ACC112 (cell line): ENCODE measurements at regions not wholly inside any gene's neighbourhood (a gene's known extent, or its start where the extent isn't known, plus 50 kb on each side); places are given as distances from the start of the nearest gene placed in this dataset.

Experiments
- H2AFZ ChIP-seq: fragments of 200-600 bp; sonication (generic); one replicate; pipeline ENCODE4 v1.6.0; 2017; ENCODE audit warnings: antibody characterized with exemption, low read length; ENCODE audit not compliant: unreplicated experiment
- H3K27ac ChIP-seq: fragments of 200-600 bp; sonication (generic); 2 replicates; pipeline ENCODE4 v1.5.1; 2014; ENCODE audit warnings: low read depth, mild to moderate bottlenecking, antibody characterized with exemption, low read length, moderate library complexity
- H3K27me3 ChIP-seq: fragments of 200-600 bp; sonication (generic); 2 replicates; pipeline ENCODE4 v1.6.1; 2014; ENCODE audit warnings: mild to moderate bottlenecking, antibody characterized with exemption, low read length, moderate library complexity, mixed read lengths; ENCODE audit not compliant: insufficient read depth
- H3K36me3 ChIP-seq: fragments of 200-600 bp; sonication (generic); 2 replicates; pipeline ENCODE4 v1.6.1; 2016; ENCODE audit warnings: mild to moderate bottlenecking, antibody characterized with exemption, low read length, moderate library complexity, mixed read lengths; ENCODE audit not compliant: insufficient read depth
- H3K4me1 ChIP-seq: fragments of 200-600 bp; sonication (generic); one replicate; pipeline ENCODE4 v1.6.1; 2016; ENCODE audit warnings: low read length, mixed read lengths; ENCODE audit not compliant: insufficient read depth, unreplicated experiment, control insufficient read depth
- H3K4me3 ChIP-seq: fragments of 200-600 bp; sonication (generic); 2 replicates; pipeline ENCODE4 v1.5.1; 2014; ENCODE audit warnings: mild to moderate bottlenecking, low read depth, low read length
- H3K79me2 ChIP-seq: fragments of 200-600 bp; sonication (generic); one replicate; pipeline ENCODE4 v1.6.0; 2016; ENCODE audit warnings: low read length; ENCODE audit not compliant: control insufficient read depth, unreplicated experiment, insufficient read depth

DNA sequence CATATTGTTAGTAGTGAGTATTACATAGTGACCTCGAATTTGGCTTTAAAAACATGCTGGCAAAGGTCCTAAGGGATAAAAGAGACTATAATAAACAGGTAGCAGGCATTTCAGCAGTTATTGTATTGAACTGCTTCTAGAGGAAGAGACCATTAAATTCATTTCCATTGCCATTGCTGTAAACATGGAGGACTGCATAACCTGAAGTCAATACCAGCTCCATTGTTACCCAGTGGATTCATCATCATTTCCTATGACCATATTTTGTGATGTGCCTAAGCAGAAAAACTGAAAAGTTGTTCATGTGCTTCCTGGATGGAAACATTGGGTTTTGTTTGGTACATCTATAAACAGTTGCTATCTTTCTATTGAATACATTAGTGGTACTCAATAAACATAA, 482.5 kb upstream of the UBE2E2 start:
- Histone ChIP-seq H3K36me3 (no peaks in the 10 kb centered on the region), H3K4me3 (no peak overlapping the region), H3K79me2 (no peaks in the 10 kb centered on the region), H3K27me3 (peaks cover 21% of the 10 kb centered on the region), H3K4me1 (no peaks in the 10 kb centered on the region), H3K27ac (no peak overlapping the region), H2AFZ (no peak overlapping the region)

DNA sequence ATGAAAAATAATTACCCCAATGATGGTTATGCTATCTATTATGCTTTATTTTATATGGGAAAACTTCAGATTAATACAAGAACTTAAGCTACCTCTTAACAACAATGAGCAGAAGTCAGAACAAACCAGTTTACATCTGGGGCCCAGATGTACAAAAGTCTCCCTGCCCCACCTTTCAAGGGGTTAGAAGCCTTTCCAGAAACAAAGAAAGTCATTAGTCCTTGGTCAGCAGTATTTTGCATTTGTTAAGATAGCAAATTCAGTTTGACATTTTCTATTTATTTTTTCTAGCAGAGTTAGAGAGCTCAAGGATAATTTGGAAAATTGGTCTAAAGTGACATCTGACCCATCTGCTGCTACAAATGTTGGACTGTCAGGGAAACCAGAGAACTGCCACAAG, 478.7 kb upstream of the UBE2E2 start:
- Histone ChIP-seq H3K4me3 (no peak overlapping the region), H3K36me3 (no peaks in the 10 kb centered on the region), H3K4me1 (no peaks in the 10 kb centered on the region), H3K27me3 (peaks cover 44% of the 10 kb centered on the region), H3K27ac (no peak overlapping the region), H3K79me2 (no peaks in the 10 kb centered on the region), H2AFZ (no peak overlapping the region)

DNA sequence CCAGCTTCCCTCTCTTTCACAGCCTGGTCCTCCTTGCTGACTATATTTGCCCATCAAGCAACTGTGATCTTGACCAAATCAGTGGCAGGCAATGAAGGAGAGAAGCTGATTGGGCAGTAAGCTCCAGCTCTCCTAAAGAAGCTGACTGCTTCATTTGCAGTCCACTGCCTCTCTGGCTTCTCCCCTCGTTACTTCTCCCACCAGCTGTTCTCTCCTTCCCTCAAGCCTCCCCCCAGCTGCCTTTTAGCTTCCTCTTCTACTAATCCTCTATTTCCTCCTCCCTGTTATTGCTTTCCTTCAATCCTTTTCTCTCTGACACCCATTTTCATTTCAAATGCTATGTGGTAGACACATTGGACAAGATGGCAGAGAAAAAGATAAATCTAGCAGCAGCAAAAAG, 474.7 kb upstream of the UBE2E2 start:
- H3K36me3 ChIP-seq: no peaks in the 10 kb centered on the region
- H3K27ac ChIP-seq: no peak overlapping the region
- peaks cover 29% of the 10 kb centered on the region for H3K27me3 ChIP-seq
- no peaks in the 10 kb centered on the region for H3K79me2 ChIP-seq
- H3K4me1 ChIP-seq: no peaks in the 10 kb centered on the region
- H2AFZ ChIP-seq: no peak overlapping the region
- H3K4me3 ChIP-seq: no peak overlapping the region

DNA sequence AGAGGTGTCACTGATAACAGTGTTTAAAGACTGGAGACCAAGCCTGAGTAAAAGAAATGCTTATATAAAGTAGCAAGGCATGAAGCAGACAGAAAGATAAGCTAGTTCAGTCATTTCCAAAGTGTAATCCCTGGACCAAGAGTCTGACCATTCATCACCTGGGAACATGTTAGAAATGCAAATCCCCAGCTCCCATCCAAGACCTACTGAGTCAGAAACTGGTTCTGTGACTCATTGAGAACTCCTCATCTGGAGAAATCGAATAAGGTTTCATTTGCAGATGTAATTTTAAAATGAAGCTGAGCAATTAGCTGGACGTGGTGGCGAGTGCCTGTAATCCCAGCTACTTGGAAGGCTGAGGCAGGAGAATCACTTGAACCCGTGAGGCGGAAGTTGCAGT, 473.9 kb upstream of the UBE2E2 start:
- Histone ChIP-seq H2AFZ (no peak overlapping the region), H3K79me2 (no peaks in the 10 kb centered on the region), H3K4me1 (no peaks in the 10 kb centered on the region), H3K4me3 (no peak overlapping the region), H3K27ac (no peak overlapping the region), H3K27me3 (peaks cover 29% of the 10 kb centered on the region), H3K36me3 (no peaks in the 10 kb centered on the region)

DNA sequence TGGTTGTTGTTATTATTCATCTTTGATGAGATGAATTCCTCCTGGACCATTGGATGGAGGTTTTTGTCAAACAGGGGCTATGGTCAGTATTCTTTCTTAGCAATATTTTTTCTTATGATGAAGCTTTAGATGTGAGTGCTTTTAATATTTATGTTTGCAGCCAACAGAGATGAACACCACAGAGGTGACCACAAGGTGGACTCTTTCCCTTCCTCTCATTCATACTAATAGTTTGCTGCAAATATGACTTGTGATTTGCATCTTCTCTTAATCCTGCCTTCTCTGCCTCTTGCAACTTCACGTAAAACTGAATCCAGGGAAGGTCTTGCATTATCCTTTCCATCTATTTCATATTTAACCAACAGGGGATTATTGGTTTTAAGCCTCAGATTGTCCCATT, 473.1 kb upstream of the UBE2E2 start:
- Histone ChIP-seq H3K4me1 (no peaks in the 10 kb centered on the region), H3K79me2 (no peaks in the 10 kb centered on the region), H3K27me3 (peaks cover 29% of the 10 kb centered on the region), H3K4me3 (no peak overlapping the region), H3K36me3 (no peaks in the 10 kb centered on the region), H3K27ac (no peak overlapping the region), H2AFZ (no peak overlapping the region)

DNA sequence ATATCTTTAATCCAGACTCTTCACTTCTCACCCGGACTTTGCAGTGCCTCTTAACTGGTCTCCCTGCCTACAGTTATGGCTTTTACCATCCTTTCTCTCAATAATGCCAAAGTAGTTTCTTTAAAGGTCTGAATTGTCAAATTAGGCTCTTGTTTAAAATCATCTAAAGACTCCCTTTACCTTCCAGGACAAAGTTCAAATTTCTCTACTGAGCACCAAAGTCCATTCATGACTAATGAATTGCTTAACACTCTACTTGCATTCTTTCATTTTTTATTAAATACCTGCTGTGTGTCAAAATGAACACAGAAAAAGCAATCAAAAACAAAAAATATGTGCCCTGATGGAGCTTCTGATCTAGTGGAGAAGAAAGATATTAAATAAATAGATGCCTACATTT, 472.4 kb upstream of the UBE2E2 start:
- Histone ChIP-seq H2AFZ (no peak overlapping the region), H3K36me3 (no peaks in the 10 kb centered on the region), H3K4me1 (no peaks in the 10 kb centered on the region), H3K27ac (no peak overlapping the region), H3K27me3 (peaks cover 29% of the 10 kb centered on the region), H3K79me2 (no peaks in the 10 kb centered on the region), H3K4me3 (no peak overlapping the region)

DNA sequence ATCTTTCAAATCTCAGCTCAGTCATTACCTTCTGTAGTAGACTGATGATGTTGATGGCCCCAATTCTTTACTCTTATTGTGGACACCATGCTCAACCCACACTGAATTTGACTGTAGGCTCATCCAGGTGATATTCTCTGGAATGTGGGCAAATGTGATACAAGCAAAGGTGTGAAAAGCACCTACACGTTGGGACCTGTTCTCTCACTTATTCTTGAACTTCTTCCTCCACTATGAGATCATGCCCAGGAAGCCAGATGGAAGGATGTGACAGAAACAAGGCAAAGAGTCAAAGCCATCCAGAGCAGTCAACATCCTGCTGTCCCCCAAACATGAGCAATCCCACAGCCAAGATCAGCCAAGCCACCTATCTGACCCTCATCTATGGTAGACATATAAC, 471.2 kb upstream of the UBE2E2 start:
- Histone ChIP-seq H3K36me3 (no peaks in the 10 kb centered on the region), H3K27me3 (peaks cover 21% of the 10 kb centered on the region), H3K4me3 (no peak overlapping the region), H3K4me1 (no peaks in the 10 kb centered on the region), H3K79me2 (no peaks in the 10 kb centered on the region), H3K27ac (no peak overlapping the region), H2AFZ (no peak overlapping the region)

DNA sequence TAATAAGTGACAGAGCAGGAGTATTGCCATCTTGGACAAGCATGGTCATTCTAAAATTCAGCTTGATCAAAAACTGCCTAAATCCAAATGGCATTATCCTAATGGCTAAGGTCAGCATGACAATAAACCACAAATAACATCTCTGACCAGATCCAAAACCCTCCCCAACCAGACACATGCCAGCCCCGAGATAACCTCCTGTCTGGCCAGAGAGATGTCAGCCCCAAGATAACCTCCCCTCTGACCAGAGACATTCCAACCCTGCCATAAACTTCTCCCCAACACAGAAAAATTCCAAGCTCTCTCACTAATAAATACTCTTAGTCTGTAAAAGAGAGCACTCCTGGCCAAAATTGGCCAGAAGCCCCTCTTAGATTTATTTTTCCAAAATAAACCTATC, 470.5 kb upstream of the UBE2E2 start:
- no peaks in the 10 kb centered on the region for H3K4me1 ChIP-seq
- H3K79me2 ChIP-seq: no peaks in the 10 kb centered on the region

DNA sequence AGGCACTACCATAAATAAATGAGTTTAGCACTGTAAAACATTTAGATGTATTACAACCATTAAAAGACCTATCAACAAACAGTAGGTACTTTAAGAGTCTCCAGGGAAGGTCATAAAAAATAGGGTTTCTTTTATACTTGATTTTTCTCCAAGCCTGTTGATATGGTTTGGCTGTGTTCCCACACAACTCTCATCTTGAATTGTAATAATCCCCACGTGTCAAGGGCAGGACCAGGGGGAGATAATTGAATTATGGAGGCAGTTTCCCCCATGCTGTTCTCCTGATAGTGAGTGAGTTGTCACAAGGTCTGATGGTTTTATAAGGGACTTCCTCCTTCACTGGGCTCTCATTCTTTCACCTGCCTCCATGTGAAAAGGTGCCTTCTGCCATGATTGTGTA, 468.9 kb upstream of the UBE2E2 start:
- H3K79me2 ChIP-seq: no peaks in the 10 kb centered on the region
- no peak overlapping the region for H3K4me3 ChIP-seq
- H3K27me3 ChIP-seq: peaks cover 4% of the 10 kb centered on the region; the same call in 1 of the 2 replicates
- H2AFZ ChIP-seq: no peak overlapping the region
- H3K27ac ChIP-seq: no peak overlapping the region
- H3K4me1 ChIP-seq: no peaks in the 10 kb centered on the region
- H3K36me3 ChIP-seq: no peaks in the 10 kb centered on the region

More for the DNA sequence above, 470.5 kb upstream of the UBE2E2 start:
- Histone ChIP-seq H3K27ac (no peak overlapping the region), H3K4me3 (no peak overlapping the region), H2AFZ (no peak overlapping the region), H3K27me3 (peaks cover 14% of the 10 kb centered on the region), H3K36me3 (no peaks in the 10 kb centered on the region)

DNA sequence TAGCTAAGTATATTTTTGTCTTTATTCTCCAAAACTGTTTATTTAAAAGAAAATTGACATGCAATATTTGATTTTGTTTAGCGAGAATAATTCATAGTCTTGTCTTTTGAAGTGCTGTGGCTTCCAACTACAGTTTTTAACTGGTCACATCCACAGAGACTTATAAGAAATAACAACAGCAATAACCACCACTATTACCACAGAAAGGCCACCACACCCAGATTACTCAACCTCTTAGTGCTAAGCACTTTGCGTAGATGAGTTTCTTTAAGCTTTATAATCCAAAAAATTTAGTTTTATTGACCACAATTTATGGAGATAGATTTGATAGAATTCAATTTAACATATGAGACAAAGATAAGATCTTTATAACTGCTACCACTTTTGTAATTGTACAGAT, 468.4 kb upstream of the UBE2E2 start:
- H3K27ac ChIP-seq: no peak overlapping the region
- no peaks in the 10 kb centered on the region for H3K36me3 ChIP-seq
- H3K4me3 ChIP-seq: no peak overlapping the region
- no peaks in the 10 kb centered on the region for H3K79me2 ChIP-seq
- H3K27me3 ChIP-seq: peaks cover 4% of the 10 kb centered on the region; the same call in 1 of the 2 replicates
- H3K4me1 ChIP-seq: no peaks in the 10 kb centered on the region
- H2AFZ ChIP-seq: no peak overlapping the region

DNA sequence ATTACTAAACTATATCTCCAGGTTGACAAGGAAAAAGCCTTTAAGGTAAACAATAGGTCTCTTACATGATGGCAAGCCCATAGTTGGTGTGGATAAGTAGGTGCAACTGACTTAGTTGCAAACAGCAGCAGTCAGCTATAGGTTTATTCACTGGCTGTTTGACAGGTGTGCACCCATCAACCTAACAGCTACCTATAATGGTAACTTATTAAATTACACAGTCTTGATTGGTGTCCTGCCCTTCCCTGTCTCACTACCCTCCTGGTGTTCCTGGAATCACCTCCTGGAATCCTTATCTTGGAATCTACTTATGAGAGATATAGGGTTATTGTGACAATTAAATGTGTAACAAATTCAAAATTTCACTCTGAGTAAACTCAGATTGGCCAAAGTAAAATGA, 467.8 kb upstream of the UBE2E2 start:
- Histone ChIP-seq H3K27me3 (peaks cover 4% of the 10 kb centered on the region; the same call in 1 of the 2 replicates), H2AFZ (no peak overlapping the region), H3K36me3 (no peaks in the 10 kb centered on the region), H3K4me1 (no peaks in the 10 kb centered on the region), H3K27ac (no peak overlapping the region), H3K79me2 (no peaks in the 10 kb centered on the region), H3K4me3 (no peak overlapping the region)
